NT2/D1 (cell line): ENCODE measurements at regions not wholly inside any gene's neighbourhood (a gene's known extent, or its start where the extent isn't known, plus 50 kb on each side); places are given as distances from the start of the nearest gene placed in this dataset.

Source experiments
- SUZ12 ChIP-seq: IDR thresholded peaks from 2 replicates; pipeline ENCODE4 v1.6.1; 2011; ENCODE audit not compliant: insufficient read length, insufficient read depth; ENCODE audit errors: extremely low read depth
- ZNF274 ChIP-seq: IDR thresholded peaks from 2 replicates; pipeline ENCODE4 v1.6.1; 2011; ENCODE audit warnings: mild to moderate bottlenecking, low read depth, low read length

- TF ChIP-seq ZNF274, result no peak
- TF ChIP-seq SUZ12, result no peak
Measured at GRCh38 chr11:97048481-97048880, 658.7 kb downstream of the JRKL start.
